Nephron progenitor cell (in vitro differentiated cells): ENCODE measurements at regions not wholly inside any gene's neighbourhood (a gene's known extent, or its start where the extent isn't known, plus 50 kb on each side); places are given as distances from the start of the nearest gene placed in this dataset.

Experiments used
- DNase-seq: peaks from one replicate; pipeline ENCODE4 v3.0.0; 2021
- H3K27ac Mint-ChIP-seq: 2 replicates; pipeline ENCODE4 v1.8.0; 2021; ENCODE audit warnings: mild to moderate bottlenecking, moderate library complexity, mixed read lengths
- H3K27me3 Mint-ChIP-seq: 2 replicates; pipeline ENCODE4 v1.8.0; 2021; ENCODE audit warnings: mild to moderate bottlenecking, low read depth, mixed read lengths; ENCODE audit not compliant: poor library complexity
- H3K36me3 Mint-ChIP-seq: 2 replicates; pipeline ENCODE4 v1.8.0; 2021; ENCODE audit warnings: low read depth, mixed read lengths
- H3K4me1 Mint-ChIP-seq: 2 replicates; pipeline ENCODE4 v1.8.0; 2021; ENCODE audit warnings: mixed read lengths
- H3K4me3 Mint-ChIP-seq: 2 replicates; pipeline ENCODE4 v1.8.0; 2021; ENCODE audit warnings: mild to moderate bottlenecking, moderate library complexity, mixed read lengths
- H3K9me3 Mint-ChIP-seq: 2 replicates; pipeline ENCODE4 v1.8.0; 2021; ENCODE audit warnings: mild to moderate bottlenecking, moderate library complexity, mixed read lengths
- TF ChIP-seq, protein P1 (sequence below): fragments of 200-600 bp; sonication (generic); IDR thresholded peaks from 2 replicates; pipeline ENCODE4 v1.5.0; 2021; ENCODE audit warnings: antibody characterized with exemption

DNA sequence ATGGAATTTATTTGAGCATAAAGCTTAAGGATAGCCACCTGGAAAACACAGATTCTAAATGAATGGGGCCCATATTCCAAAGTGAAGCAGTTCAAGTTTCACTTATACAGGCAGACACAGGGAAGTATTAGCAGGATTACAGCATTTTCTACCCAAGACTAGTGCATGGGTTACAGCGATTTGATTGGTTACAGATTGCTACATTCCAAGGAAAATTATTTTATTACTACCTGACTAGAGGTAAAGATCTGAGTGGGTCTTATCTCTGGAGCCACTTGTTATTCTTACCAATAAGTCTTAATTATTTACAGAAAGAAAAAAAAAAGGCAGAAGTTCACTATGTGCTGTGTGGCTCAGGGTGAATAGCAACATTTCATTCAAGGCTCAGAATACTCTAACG is 87.4 kb upstream of the ITGB1 start:
- Mint-ChIP-seq H3K27ac (no peak overlapping the region), H3K4me1 (peaks cover 13% of the 10 kb centered on the region), H3K27me3 (peaks cover 5% of the 10 kb centered on the region), H3K4me3 (no peak overlapping the region), H3K9me3 (peaks cover 14% of the 10 kb centered on the region), H3K36me3 (no peaks in the 10 kb centered on the region)
- TF ChIP-seq, protein P1, sequence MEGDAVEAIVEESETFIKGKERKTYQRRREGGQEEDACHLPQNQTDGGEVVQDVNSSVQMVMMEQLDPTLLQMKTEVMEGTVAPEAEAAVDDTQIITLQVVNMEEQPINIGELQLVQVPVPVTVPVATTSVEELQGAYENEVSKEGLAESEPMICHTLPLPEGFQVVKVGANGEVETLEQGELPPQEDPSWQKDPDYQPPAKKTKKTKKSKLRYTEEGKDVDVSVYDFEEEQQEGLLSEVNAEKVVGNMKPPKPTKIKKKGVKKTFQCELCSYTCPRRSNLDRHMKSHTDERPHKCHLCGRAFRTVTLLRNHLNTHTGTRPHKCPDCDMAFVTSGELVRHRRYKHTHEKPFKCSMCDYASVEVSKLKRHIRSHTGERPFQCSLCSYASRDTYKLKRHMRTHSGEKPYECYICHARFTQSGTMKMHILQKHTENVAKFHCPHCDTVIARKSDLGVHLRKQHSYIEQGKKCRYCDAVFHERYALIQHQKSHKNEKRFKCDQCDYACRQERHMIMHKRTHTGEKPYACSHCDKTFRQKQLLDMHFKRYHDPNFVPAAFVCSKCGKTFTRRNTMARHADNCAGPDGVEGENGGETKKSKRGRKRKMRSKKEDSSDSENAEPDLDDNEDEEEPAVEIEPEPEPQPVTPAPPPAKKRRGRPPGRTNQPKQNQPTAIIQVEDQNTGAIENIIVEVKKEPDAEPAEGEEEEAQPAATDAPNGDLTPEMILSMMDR, result no peak
- DNase-seq, result no peak

DNA sequence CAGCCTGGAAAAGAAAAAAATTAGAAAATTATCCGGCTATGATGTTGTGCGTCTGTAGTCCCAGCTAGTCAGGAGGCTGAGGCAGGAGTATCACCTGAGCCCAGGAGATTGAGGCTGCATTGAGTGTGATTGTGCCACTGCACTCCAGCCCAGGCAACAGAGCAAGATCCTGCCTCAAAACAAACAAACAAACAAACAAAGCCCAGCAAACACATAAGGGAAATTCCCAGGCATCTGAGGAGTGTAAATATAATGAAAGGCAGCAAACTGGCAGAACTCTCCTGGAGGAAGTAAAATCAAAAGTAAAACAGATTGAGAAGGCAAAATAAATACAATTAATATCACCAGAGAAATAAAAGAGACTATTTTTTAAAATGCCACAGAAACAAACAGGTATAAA is 84.5 kb upstream of the ITGB1 start:
- Mint-ChIP-seq H3K27ac (no peak overlapping the region), H3K4me3 (no peak overlapping the region), H3K9me3 (no peaks in the 10 kb centered on the region), H3K27me3 (peaks cover 3% of the 10 kb centered on the region), H3K4me1 (peaks cover 13% of the 10 kb centered on the region), H3K36me3 (no peaks in the 10 kb centered on the region)
- TF ChIP-seq, protein P1, result no peak
- no peak for DNase-seq

GRCh38 chr10:33041783-33042437 is 83.9 kb upstream of the ITGB1 start:
- TF ChIP-seq, protein P1, result no peak
- H3K27ac Mint-ChIP-seq, result no peak overlapping the region

DNA sequence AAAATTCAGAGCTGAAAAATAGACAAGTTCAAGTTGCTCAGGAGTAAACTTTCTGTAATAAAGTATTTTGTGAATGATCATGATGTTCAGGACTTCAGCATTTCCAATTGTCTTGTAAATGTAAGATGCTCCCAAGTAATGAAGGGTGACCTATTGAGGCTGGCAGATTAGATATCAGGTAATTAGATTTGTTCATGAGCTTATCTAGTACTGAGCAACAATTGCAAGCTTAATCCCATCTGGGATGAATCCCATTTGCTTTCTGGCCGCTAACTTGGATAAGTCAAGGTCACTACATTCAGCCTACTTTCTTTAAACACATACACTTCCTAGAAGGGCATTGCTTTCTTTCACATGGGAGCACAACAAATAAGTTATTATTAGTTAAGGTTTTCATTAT is 82.4 kb upstream of the ITGB1 start:
- no peaks in the 10 kb centered on the region for H3K36me3 Mint-ChIP-seq
- no peaks in the 10 kb centered on the region for H3K9me3 Mint-ChIP-seq
- H3K27ac Mint-ChIP-seq, result no peak overlapping the region
- peaks cover 3% of the 10 kb centered on the region for H3K27me3 Mint-ChIP-seq
- DNase-seq, result no peak
- TF ChIP-seq, protein P1, result no peak
- H3K4me1 Mint-ChIP-seq, result peaks cover 13% of the 10 kb centered on the region
- no peak overlapping the region for H3K4me3 Mint-ChIP-seq

More at GRCh38 chr10:33041783-33042437, 83.9 kb upstream of the ITGB1 start:
- no peak for DNase-seq
- Mint-ChIP-seq H3K36me3 (no peaks in the 10 kb centered on the region), H3K27me3 (peaks cover 3% of the 10 kb centered on the region), H3K4me3 (no peak overlapping the region), H3K9me3 (no peaks in the 10 kb centered on the region), H3K4me1 (peaks cover 13% of the 10 kb centered on the region)

- no peak overlapping the region for H3K4me3 Mint-ChIP-seq
- no peaks in the 10 kb centered on the region for H3K9me3 Mint-ChIP-seq
- no peak overlapping the region for H3K27ac Mint-ChIP-seq
- no peak for DNase-seq
- H3K4me1 Mint-ChIP-seq, result peaks cover 13% of the 10 kb centered on the region
- peaks cover 3% of the 10 kb centered on the region for H3K27me3 Mint-ChIP-seq
- no peaks in the 10 kb centered on the region for H3K36me3 Mint-ChIP-seq
- TF ChIP-seq, protein P1, result no peak
These were observed 81.2 kb upstream of the ITGB1 start for GRCh38 chr10:33039181-33039580.

GRCh38 chr10:33038672-33039071 is 80.6 kb upstream of the ITGB1 start:
- TF ChIP-seq, protein P1, result no peak
- Mint-ChIP-seq H3K36me3 (no peaks in the 10 kb centered on the region), H3K27me3 (peaks cover 3% of the 10 kb centered on the region), H3K9me3 (no peaks in the 10 kb centered on the region), H3K4me3 (no peak overlapping the region), H3K27ac (no peak overlapping the region), H3K4me1 (peaks cover 13% of the 10 kb centered on the region)
- DNase-seq, result no peak
